Stimulated activated CD8-positive, alpha-beta memory T cell treated with anti-CD3 and anti-CD28 coated beads, Interleukin-12 subunit alpha, Interleukin-12 subunit beta, amount 100 ng/mL, for 1 hour (primary cell): ENCODE measurements at regions not wholly inside any gene's neighbourhood (a gene's known extent, or its start where the extent isn't known, plus 50 kb on each side); places are given as distances from the start of the nearest gene placed in this dataset.
"Not testable (repeated sequence)": the region's sequence is repeated elsewhere in the genome, so short reads cannot be mapped to it uniquely, and the experiment has no call there.

Source experiments
- DNase-seq: peaks from one replicate; pipeline ENCODE4 v3.0.0-alpha.2; 2020; ENCODE audit warnings: low read depth

GRCh38 chr2:16217741-16218140 lies 277.4 kb downstream of the MYCN start:
- DNase-seq = not testable (repeated sequence)

- DNase-seq = no peak
Measured at GRCh38 chr2:16217291-16217690, 276.9 kb downstream of the MYCN start.

- no peak for DNase-seq
Measured at GRCh38 chr2:16216558-16216945, 276.2 kb downstream of the MYCN start.

GRCh38 chr2:16215902-16216557 lies 275.7 kb downstream of the MYCN start:
- no peak for DNase-seq

GRCh38 chr2:16214861-16215260 lies 274.5 kb downstream of the MYCN start:
- no peak for DNase-seq

- DNase-seq = no peak
Measured at GRCh38 chr2:16214391-16214790, 274.0 kb downstream of the MYCN start.

GRCh38 chr2:16212321-16212720 lies 272.0 kb downstream of the MYCN start:
- no peak for DNase-seq

GRCh38 chr2:16211341-16211740 lies 271.0 kb downstream of the MYCN start:
- no peak for DNase-seq

GRCh38 chr2:16210841-16211240 lies 270.5 kb downstream of the MYCN start:
- no peak for DNase-seq

- no peak for DNase-seq
Measured at GRCh38 chr2:16209799-16210198, 269.4 kb downstream of the MYCN start.

- DNase-seq = no peak
Measured at GRCh38 chr2:16208921-16209320, 268.6 kb downstream of the MYCN start.

GRCh38 chr2:16208241-16208797 lies 268.0 kb downstream of the MYCN start:
- DNase-seq = no peak

GRCh38 chr2:16207611-16208010 lies 267.3 kb downstream of the MYCN start:
- DNase-seq = no peak

GRCh38 chr2:16207151-16207550 lies 266.8 kb downstream of the MYCN start:
- DNase-seq = no peak

- DNase-seq = no peak
Measured at GRCh38 chr2:16206191-16206944, 266.0 kb downstream of the MYCN start.

GRCh38 chr2:16205631-16206030 lies 265.3 kb downstream of the MYCN start:
- no peak for DNase-seq

GRCh38 chr2:16204886-16205620 lies 264.7 kb downstream of the MYCN start:
- DNase-seq = no peak

GRCh38 chr2:16204251-16204650 lies 263.9 kb downstream of the MYCN start:
- no peak for DNase-seq

- DNase-seq = no peak
Measured at GRCh38 chr2:16203691-16204090, 263.3 kb downstream of the MYCN start.

- DNase-seq = no peak
Measured at GRCh38 chr2:16203069-16203468, 262.7 kb downstream of the MYCN start.

- no peak for DNase-seq
Measured at GRCh38 chr2:16202266-16203020, 262.1 kb downstream of the MYCN start.

- no peak for DNase-seq
Measured at GRCh38 chr2:16201848-16202247, 261.5 kb downstream of the MYCN start.
